SK-N-MC (cell line): ENCODE measurements at regions not wholly inside any gene's neighbourhood (a gene's known extent, or its start where the extent isn't known, plus 50 kb on each side); places are given as distances from the start of the nearest gene placed in this dataset.

ENCODE experiments used
- DNase-seq: peaks from one replicate; pipeline ENCODE4 v3.0.0-alpha.2; 2011; ENCODE audit warnings: low read depth, low spot score
- H3K27ac ChIP-seq: fragments of 200-600 bp; sonication (generic); 2 replicates; pipeline ENCODE4 v1.5.1; 2016; ENCODE audit warnings: mixed run types
- H3K36me3 ChIP-seq: fragments of 200-600 bp; sonication (generic); 2 replicates; pipeline ENCODE4 v1.6.1; 2017; ENCODE audit warnings: antibody characterized with exemption, low read length, mixed read lengths; ENCODE audit not compliant: insufficient read depth
- H3K4me3 ChIP-seq: fragments of 200-600 bp; sonication (generic); 2 replicates; pipeline ENCODE4 v1.5.1; 2016
- H3K9ac ChIP-seq: fragments of 200-600 bp; sonication (generic); 2 replicates; pipeline ENCODE4 v1.8.0; 2017; ENCODE audit warnings: mixed run types, mixed read lengths; ENCODE audit not compliant: insufficient read length
- H3K9me3 ChIP-seq: fragments of 200-600 bp; sonication (generic); 2 replicates; pipeline ENCODE4 v1.6.1; 2017; ENCODE audit warnings: low read depth, mild to moderate bottlenecking, antibody characterized with exemption, low read length, moderate library complexity, mixed read lengths
- EZH2 ChIP-seq: fragments of 200-600 bp; sonication (generic); IDR thresholded peaks from one replicate; pipeline ENCODE4 v1.6.1; 2017; ENCODE audit warnings: antibody characterized with exemption
- FOXP2 ChIP-seq: optimal IDR thresholded peaks from 2 replicates; pipeline ENCODE3; 2011; ENCODE audit warnings: mild to moderate bottlenecking, moderate library complexity; ENCODE audit not compliant: insufficient read depth; ENCODE audit errors: extremely low read length, control extremely low read depth
- POLR2AphosphoS5 ChIP-seq: IDR thresholded peaks from 2 replicates; pipeline ENCODE4 v1.6.1; 2012; ENCODE audit warnings: mild to moderate bottlenecking, low read depth, low read length, borderline replicate concordance

- DNase-seq, result no peak
- Histone ChIP-seq H3K9ac (no peak overlapping the region), H3K36me3 (no peaks in the 10 kb centered on the region), H3K4me3 (no peak overlapping the region), H3K9me3 (no peaks in the 10 kb centered on the region), H3K27ac (no peak overlapping the region)
- TF ChIP-seq POLR2AphosphoS5, result no peak
- TF ChIP-seq EZH2, result no peak
- TF ChIP-seq FOXP2, result no peak
These were observed 177.2 kb downstream of the EN1 start for GRCh38 chr2:118670276-118670675.

GRCh38 chr2:118669654-118670053, 177.8 kb downstream of the EN1 start:
- TF ChIP-seq FOXP2 (no peak), EZH2 (no peak), POLR2AphosphoS5 (no peak)
- Histone ChIP-seq H3K9me3 (no peaks in the 10 kb centered on the region), H3K9ac (no peak overlapping the region), H3K4me3 (no peak overlapping the region), H3K27ac (no peak overlapping the region), H3K36me3 (no peaks in the 10 kb centered on the region)
- DNase-seq, result no peak

- DNase-seq, result no peak
- Histone ChIP-seq H3K36me3 (no peaks in the 10 kb centered on the region), H3K9ac (no peak overlapping the region), H3K4me3 (no peak overlapping the region), H3K27ac (no peak overlapping the region), H3K9me3 (no peaks in the 10 kb centered on the region)
- no peak for TF ChIP-seq FOXP2
- TF ChIP-seq EZH2, result no peak
- TF ChIP-seq POLR2AphosphoS5, result no peak
These were observed 178.7 kb downstream of the EN1 start for GRCh38 chr2:118668431-118669424.

GRCh38 chr2:118667964-118668363, 179.5 kb downstream of the EN1 start:
- DNase-seq, result no peak
- no peak overlapping the region for H3K9ac ChIP-seq
- no peak overlapping the region for H3K4me3 ChIP-seq
- no peaks in the 10 kb centered on the region for H3K36me3 ChIP-seq
- H3K9me3 ChIP-seq, result no peaks in the 10 kb centered on the region
- H3K27ac ChIP-seq, result no peak overlapping the region
- TF ChIP-seq EZH2, result no peak
- TF ChIP-seq POLR2AphosphoS5, result no peak
- no peak for TF ChIP-seq FOXP2

GRCh38 chr2:118667348-118667747, 180.1 kb downstream of the EN1 start:
- H3K27ac ChIP-seq, result no peak overlapping the region
- H3K9me3 ChIP-seq, result no peaks in the 10 kb centered on the region
- TF ChIP-seq FOXP2 (no peak), POLR2AphosphoS5 (no peak), EZH2 (no peak)

GRCh38 chr2:118665784-118666529, 181.5 kb downstream of the EN1 start:
- Histone ChIP-seq H3K27ac (no peak overlapping the region), H3K4me3 (no peak overlapping the region), H3K36me3 (no peaks in the 10 kb centered on the region), H3K9me3 (no peaks in the 10 kb centered on the region), H3K9ac (no peak overlapping the region)
- TF ChIP-seq FOXP2, result no peak
- no peak for TF ChIP-seq EZH2
- TF ChIP-seq POLR2AphosphoS5, result no peak
- no peak for DNase-seq

More at GRCh38 chr2:118667348-118667747, 180.1 kb downstream of the EN1 start:
- Histone ChIP-seq H3K4me3 (no peak overlapping the region), H3K36me3 (no peaks in the 10 kb centered on the region), H3K9ac (no peak overlapping the region)
- DNase-seq, result no peak

- no peak for TF ChIP-seq FOXP2
- no peaks in the 10 kb centered on the region for H3K9me3 ChIP-seq
- no peak overlapping the region for H3K9ac ChIP-seq
- DNase-seq, result no peak
- H3K36me3 ChIP-seq, result no peaks in the 10 kb centered on the region
- H3K4me3 ChIP-seq, result no peak overlapping the region
- H3K27ac ChIP-seq, result no peak overlapping the region
These were observed 186.3 kb downstream of the EN1 start for GRCh38 chr2:118661179-118661578.

- Histone ChIP-seq H3K27ac (no peak overlapping the region), H3K9ac (no peak overlapping the region), H3K36me3 (no peaks in the 10 kb centered on the region), H3K4me3 (no peak overlapping the region), H3K9me3 (no peaks in the 10 kb centered on the region)
- no peak for DNase-seq
- no peak for TF ChIP-seq EZH2
- no peak for TF ChIP-seq POLR2AphosphoS5
- no peak for TF ChIP-seq FOXP2
These were observed 188.8 kb downstream of the EN1 start for GRCh38 chr2:118658596-118659198.
